Liver (tissue), 3 donors: ENCODE measurements at regions not wholly inside any gene's neighbourhood (a gene's known extent, or its start where the extent isn't known, plus 50 kb on each side); places are given as distances from the start of the nearest gene placed in this dataset.

Experiments used
- EGR1 ChIP-seq, 2 donors: IDR thresholded peaks; 2 replicates each; pipeline ENCODE4 v1.6.1; 2016 to 2018; ENCODE audit warnings: antibody characterized with exemption in 2 of 2, low read depth in 2 of 2
- RAD21 ChIP-seq, 2 donors: IDR thresholded peaks; 2 replicates each; pipeline ENCODE4 v1.6.1; 2016; ENCODE audit warnings: antibody characterized with exemption in 2 of 2, mild to moderate bottlenecking in 2 of 2
- RXRA ChIP-seq, 2 donors: IDR thresholded peaks; 2 replicates each; pipeline ENCODE4 v1.6.1; 2017 to 2018; ENCODE audit warnings: antibody characterized with exemption in 2 of 2, mild to moderate bottlenecking in 1 of 2
- YY1 ChIP-seq: IDR thresholded peaks from 2 replicates; pipeline ENCODE4 v1.6.1; 2016; ENCODE audit warnings: antibody characterized with exemption, mild to moderate bottlenecking
- TF ChIP-seq, protein P1 (sequence below): IDR thresholded peaks from 2 replicates; pipeline ENCODE4 v1.6.1; 2016; ENCODE audit warnings: antibody characterized with exemption
- TF ChIP-seq, protein P2 (sequence below): fragments of 150-350 bp; IDR thresholded peaks from 2 replicates; pipeline ENCODE4 v1.5.1; 2017; ENCODE audit warnings: improper control_type of control experiment, low read depth, low read length; ENCODE audit not compliant: missing input control
- TF ChIP-seq, protein P3 (sequence below): IDR thresholded peaks from 2 replicates; pipeline ENCODE4 v1.6.1; 2016; ENCODE audit warnings: antibody characterized with exemption
- TF ChIP-seq, protein P4 (sequence below): IDR thresholded peaks from 2 replicates; pipeline ENCODE4 v1.6.1; 2016; ENCODE audit warnings: antibody characterized with exemption, mild to moderate bottlenecking
- donor health status: healthy.
- donor health status: healthy.

DNA sequence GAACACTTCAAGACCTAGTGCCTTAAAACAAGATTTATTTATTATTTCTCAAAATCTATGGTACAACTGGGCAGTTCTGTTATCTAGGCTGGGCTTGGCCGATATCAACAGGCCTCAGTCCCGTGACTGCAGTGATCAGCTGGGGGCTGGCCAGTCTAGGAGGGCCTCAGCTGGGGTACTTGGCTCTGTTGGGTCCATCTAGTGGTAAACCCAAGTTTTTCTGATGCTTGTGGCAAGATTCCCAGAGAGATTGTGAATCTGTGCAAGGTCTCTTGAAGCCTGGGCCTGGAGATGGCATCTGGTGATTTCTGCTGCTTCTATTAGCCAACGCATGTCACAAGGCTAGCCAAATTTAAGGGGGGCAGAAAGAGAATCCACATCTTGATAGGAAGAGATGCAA is 482.4 kb upstream of the SGO1 start:
- TF ChIP-seq, protein P1, sequence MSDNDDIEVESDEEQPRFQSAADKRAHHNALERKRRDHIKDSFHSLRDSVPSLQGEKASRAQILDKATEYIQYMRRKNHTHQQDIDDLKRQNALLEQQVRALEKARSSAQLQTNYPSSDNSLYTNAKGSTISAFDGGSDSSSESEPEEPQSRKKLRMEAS, result no peak
- TF ChIP-seq, protein P2, sequence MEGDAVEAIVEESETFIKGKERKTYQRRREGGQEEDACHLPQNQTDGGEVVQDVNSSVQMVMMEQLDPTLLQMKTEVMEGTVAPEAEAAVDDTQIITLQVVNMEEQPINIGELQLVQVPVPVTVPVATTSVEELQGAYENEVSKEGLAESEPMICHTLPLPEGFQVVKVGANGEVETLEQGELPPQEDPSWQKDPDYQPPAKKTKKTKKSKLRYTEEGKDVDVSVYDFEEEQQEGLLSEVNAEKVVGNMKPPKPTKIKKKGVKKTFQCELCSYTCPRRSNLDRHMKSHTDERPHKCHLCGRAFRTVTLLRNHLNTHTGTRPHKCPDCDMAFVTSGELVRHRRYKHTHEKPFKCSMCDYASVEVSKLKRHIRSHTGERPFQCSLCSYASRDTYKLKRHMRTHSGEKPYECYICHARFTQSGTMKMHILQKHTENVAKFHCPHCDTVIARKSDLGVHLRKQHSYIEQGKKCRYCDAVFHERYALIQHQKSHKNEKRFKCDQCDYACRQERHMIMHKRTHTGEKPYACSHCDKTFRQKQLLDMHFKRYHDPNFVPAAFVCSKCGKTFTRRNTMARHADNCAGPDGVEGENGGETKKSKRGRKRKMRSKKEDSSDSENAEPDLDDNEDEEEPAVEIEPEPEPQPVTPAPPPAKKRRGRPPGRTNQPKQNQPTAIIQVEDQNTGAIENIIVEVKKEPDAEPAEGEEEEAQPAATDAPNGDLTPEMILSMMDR, result no peak
- TF ChIP-seq RXRA (IDR thresholded peaks at IDR 0.05) (no peak), YY1 (no peak), RAD21 (IDR thresholded peaks at IDR 0.05) (no peak), EGR1 (IDR thresholded peaks at IDR 0.05; ENCODE audit: low read depth in 2 of 2) (no peak)
- TF ChIP-seq, protein P3, sequence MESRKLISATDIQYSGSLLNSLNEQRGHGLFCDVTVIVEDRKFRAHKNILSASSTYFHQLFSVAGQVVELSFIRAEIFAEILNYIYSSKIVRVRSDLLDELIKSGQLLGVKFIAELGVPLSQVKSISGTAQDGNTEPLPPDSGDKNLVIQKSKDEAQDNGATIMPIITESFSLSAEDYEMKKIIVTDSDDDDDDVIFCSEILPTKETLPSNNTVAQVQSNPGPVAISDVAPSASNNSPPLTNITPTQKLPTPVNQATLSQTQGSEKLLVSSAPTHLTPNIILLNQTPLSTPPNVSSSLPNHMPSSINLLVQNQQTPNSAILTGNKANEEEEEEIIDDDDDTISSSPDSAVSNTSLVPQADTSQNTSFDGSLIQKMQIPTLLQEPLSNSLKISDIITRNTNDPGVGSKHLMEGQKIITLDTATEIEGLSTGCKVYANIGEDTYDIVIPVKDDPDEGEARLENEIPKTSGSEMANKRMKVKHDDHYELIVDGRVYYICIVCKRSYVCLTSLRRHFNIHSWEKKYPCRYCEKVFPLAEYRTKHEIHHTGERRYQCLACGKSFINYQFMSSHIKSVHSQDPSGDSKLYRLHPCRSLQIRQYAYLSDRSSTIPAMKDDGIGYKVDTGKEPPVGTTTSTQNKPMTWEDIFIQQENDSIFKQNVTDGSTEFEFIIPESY, result no peak
- TF ChIP-seq, protein P4, sequence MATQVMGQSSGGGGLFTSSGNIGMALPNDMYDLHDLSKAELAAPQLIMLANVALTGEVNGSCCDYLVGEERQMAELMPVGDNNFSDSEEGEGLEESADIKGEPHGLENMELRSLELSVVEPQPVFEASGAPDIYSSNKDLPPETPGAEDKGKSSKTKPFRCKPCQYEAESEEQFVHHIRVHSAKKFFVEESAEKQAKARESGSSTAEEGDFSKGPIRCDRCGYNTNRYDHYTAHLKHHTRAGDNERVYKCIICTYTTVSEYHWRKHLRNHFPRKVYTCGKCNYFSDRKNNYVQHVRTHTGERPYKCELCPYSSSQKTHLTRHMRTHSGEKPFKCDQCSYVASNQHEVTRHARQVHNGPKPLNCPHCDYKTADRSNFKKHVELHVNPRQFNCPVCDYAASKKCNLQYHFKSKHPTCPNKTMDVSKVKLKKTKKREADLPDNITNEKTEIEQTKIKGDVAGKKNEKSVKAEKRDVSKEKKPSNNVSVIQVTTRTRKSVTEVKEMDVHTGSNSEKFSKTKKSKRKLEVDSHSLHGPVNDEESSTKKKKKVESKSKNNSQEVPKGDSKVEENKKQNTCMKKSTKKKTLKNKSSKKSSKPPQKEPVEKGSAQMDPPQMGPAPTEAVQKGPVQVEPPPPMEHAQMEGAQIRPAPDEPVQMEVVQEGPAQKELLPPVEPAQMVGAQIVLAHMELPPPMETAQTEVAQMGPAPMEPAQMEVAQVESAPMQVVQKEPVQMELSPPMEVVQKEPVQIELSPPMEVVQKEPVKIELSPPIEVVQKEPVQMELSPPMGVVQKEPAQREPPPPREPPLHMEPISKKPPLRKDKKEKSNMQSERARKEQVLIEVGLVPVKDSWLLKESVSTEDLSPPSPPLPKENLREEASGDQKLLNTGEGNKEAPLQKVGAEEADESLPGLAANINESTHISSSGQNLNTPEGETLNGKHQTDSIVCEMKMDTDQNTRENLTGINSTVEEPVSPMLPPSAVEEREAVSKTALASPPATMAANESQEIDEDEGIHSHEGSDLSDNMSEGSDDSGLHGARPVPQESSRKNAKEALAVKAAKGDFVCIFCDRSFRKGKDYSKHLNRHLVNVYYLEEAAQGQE, result no peak
